GM10248 (cell line): ENCODE measurements at regions not wholly inside any gene's neighbourhood (a gene's known extent, or its start where the extent isn't known, plus 50 kb on each side); places are given as distances from the start of the nearest gene placed in this dataset.

Experiments used
- CTCF ChIA-PET: fragments of 300-600 bp; sonication (Branson Sonifier 250); formaldehyde crosslinking; extraction: SDS; loops from one replicate; lab custom pipeline; 2021; ENCODE audit warnings: antibody characterized with exemption; lab: Yijun Ruan, JAX
- POLR2A ChIA-PET: fragments of 350-650 bp; sonication (Branson Sonifier 250); formaldehyde crosslinking; extraction: SDS; loops from one replicate; lab custom pipeline; 2020; ENCODE audit warnings: antibody characterized with exemption; lab: Yijun Ruan, JAX
- DNase-seq: peaks from one replicate; pipeline ENCODE4 v3.0.0; 2012; ENCODE audit errors: extremely low spot score
- TF ChIP-seq, protein P1 (sequence below): IDR thresholded peaks from 2 replicates; pipeline ENCODE4 v1.5.1; 2012; ENCODE audit warnings: mild to moderate bottlenecking, low read depth; ENCODE audit errors: extremely low read depth, missing control alignments, control extremely low read depth

DNA sequence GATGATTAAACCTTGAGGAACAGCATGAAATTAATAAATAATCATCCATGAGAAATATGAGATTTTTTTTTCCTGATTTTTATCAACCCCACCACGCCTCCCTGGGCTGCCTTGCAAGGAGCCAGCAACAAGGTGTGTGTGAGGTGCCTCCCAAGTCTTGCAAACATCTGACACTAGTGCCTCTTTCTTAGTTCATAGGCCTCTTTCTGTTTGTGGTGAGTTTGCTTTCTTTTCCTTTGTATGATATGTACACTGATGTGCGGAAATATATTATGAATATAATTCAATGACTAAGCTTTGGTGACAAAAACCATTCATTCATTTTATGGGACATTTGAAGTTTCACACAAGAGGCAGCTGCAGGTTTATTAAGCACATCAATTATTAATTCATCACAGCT, 63.2 kb upstream of the SYNDIG1 start:
- TF ChIP-seq, protein P1, sequence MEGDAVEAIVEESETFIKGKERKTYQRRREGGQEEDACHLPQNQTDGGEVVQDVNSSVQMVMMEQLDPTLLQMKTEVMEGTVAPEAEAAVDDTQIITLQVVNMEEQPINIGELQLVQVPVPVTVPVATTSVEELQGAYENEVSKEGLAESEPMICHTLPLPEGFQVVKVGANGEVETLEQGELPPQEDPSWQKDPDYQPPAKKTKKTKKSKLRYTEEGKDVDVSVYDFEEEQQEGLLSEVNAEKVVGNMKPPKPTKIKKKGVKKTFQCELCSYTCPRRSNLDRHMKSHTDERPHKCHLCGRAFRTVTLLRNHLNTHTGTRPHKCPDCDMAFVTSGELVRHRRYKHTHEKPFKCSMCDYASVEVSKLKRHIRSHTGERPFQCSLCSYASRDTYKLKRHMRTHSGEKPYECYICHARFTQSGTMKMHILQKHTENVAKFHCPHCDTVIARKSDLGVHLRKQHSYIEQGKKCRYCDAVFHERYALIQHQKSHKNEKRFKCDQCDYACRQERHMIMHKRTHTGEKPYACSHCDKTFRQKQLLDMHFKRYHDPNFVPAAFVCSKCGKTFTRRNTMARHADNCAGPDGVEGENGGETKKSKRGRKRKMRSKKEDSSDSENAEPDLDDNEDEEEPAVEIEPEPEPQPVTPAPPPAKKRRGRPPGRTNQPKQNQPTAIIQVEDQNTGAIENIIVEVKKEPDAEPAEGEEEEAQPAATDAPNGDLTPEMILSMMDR = no peak
- ChIA-PET CTCF (no interaction called here), POLR2A (no interaction called here)
- DNase-seq = no peak

DNA sequence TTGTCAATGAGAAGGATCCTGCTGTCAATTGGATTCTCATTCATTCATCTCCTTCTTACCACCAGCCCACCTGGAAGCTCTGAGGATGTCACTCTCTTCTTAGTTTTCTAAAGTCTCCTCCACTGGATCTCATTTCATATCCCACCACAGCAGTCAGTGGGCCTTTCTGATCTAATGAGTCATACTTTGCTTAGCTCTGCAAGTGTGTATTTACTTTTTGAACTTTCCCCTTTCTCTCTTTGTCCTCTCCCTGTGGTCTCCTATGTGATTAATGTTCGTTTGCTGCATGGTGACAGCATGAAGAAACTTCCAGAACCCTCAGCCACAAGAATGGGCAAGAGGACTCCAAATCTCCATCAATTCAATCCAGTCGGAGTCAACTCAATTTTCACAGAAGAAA, 63.6 kb upstream of the SYNDIG1 start:
- ChIA-PET POLR2A (no interaction called here), CTCF (no interaction called here)
- TF ChIP-seq, protein P1 = no peak
- DNase-seq = no peak

DNA sequence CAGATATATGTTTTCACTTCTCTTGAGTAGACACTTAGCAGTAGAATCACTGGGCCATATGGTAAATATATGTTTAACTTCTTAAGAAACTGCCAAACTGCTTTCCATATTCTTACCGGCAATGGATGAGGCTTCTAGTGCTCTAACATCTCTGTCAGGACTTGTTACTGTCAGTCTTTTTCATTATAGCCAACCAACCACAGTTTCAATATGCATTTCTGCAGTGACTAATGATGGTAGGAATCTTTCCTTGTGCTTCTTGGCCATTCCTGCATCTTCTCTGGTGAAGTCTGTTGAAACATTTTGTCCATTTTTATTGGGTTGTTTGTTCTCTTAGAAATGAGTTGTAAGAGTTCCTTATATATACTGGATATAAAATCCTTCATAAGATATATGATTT, 66.0 kb upstream of the SYNDIG1 start:
- TF ChIP-seq, protein P1 = no peak
- CTCF ChIA-PET = no interaction called here
- POLR2A ChIA-PET = no interaction called here
- DNase-seq = no peak

DNA sequence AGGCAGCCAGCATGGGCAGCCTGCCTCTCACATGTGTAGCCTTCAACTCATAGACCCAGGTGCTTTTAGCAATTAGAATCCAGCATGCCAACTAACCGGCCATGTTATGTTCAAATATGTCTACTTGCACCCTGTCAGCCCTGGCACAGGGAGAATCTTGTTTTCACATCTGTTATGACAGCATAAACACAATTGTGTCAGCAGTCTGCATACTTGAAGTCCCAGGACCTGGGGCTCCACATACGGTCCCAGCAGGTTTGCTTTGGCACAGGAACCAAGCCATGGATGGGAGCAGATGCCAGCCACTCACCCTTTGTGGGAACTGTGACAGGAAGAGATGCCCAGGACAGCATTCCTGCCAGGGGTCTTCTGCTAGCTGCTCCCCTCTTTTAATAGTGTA, 67.2 kb upstream of the SYNDIG1 start:
- DNase-seq = no peak
- ChIA-PET CTCF (no interaction called here), POLR2A (no interaction called here)
- TF ChIP-seq, protein P1 = no peak

DNA sequence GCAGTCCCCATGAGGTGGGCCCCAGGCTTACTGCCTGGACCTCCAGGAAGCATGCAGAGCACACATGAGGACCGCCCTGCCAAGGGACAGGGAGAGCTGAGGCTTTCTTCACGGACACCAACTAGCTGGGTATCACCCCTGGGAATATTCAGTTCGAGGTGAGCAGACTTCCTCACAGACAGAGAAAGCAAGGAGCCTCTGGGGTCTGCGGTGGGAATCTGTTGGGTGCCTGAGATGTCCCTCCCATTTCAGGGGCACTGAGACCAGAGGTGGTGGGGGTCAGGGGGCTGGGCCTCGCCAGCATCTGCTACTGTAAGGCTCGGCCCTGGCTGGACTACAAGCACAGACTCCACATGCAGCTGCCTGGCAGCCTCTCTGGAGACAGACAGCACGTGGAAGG, 74.3 kb upstream of the SYNDIG1 start:
- CTCF ChIA-PET = no interaction called here
- DNase-seq = no peak
- TF ChIP-seq, protein P1 = no peak
- POLR2A ChIA-PET = no interaction called here

DNA sequence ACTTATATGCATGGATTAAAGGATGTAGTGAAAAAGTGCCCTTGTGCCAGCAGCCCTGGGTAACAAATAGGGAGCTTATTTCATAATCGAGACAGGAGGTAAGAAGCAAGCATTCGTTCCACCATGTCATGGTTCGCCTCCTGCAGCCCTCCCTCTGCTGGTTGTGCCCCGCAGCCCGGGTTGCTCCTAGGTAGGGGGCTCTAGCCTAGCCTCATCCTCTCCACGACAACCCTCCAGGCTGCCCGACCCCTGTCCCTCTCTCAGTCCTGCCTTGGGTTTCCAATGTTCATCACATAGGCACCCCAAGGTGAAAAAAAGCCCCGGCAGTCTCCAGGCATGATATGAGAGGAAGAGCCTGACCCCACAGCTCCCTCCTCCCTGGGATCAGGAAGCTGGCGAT, 75.5 kb upstream of the SYNDIG1 start:
- TF ChIP-seq, protein P1 = no peak
- ChIA-PET CTCF (no interaction called here), POLR2A (no interaction called here)
- DNase-seq = no peak

DNA sequence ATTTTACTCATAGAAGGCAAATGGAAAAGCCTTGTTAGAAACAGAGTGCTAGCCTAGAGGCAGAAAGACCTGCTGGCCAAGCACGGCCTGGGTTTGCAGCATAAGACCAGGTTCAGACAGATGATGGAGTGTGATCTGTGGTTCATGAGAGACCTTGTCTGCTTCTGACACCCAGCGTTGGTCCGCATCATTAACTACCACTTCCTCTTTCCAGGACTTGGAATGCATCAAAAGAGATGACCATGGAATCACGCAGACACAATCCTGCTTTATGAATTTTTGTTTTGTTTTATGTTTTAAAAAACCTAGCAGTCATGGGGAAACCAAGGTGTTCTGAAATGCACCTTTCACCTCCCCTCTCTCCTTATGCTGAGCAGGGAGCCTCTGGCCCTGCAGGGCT, 76.8 kb upstream of the SYNDIG1 start:
- TF ChIP-seq, protein P1 = no peak
- ChIA-PET POLR2A (no interaction called here), CTCF (no interaction called here)
- no peak for DNase-seq
